CD4-positive, CD25-positive, alpha-beta regulatory T cell (primary cell): ENCODE measurements at regions not wholly inside any gene's neighbourhood (a gene's known extent, or its start where the extent isn't known, plus 50 kb on each side); places are given as distances from the start of the nearest gene placed in this dataset.
A peak's percentile ranks its signal among the peaks of the same experiment; 100 is the strongest.

Experiments used
- ATAC-seq, 2 donors: fragments of 150-1000 bp; cut with Tn5 transposase; one replicate each; pipeline ENCODE4 v1.10.0; 2021; ENCODE audit warnings: low read depth in 2 of 2, moderate number of reproducible peaks in 2 of 2, moderate library complexity in 1 of 2
- DNase-seq, 3 donors: peaks; one replicate each; pipeline versions ENCODE4 v3.0.0 to v3.0.0-alpha.2; 2012 to 2022; ENCODE audit warnings: mixed read lengths in 1 of 3
- H3K27ac ChIP-seq: one replicate; pipeline ENCODE4 v1.7.0; 2013; ENCODE audit warnings: mild to moderate bottlenecking, low read length; ENCODE audit not compliant: insufficient read depth, poor library complexity, severe bottlenecking
- H3K27me3 ChIP-seq: one replicate; pipeline ENCODE4 v1.7.0; 2013; ENCODE audit warnings: low read length; ENCODE audit not compliant: control insufficient read depth, insufficient read depth
- H3K36me3 ChIP-seq: one replicate; pipeline ENCODE4 v1.7.0; 2013; ENCODE audit warnings: mild to moderate bottlenecking, low read length, moderate library complexity; ENCODE audit not compliant: control insufficient read depth, insufficient read depth
- H3K4me1 ChIP-seq: 2 replicates; pipeline ENCODE4 v1.7.0; 2013; ENCODE audit warnings: mild to moderate bottlenecking, low read length; ENCODE audit not compliant: insufficient read depth, control insufficient read depth, poor library complexity, severe bottlenecking
- H3K4me3 ChIP-seq: one replicate; pipeline ENCODE4 v1.7.0; 2013; ENCODE audit warnings: low read depth, mild to moderate bottlenecking, low read length, moderate library complexity
- H3K9me3 ChIP-seq, 2 experiments: 1 replicate in 1 of 2; 2 replicates in 1 of 2; pipeline ENCODE4 v1.7.0; 2013; ENCODE audit warnings: low read length in 2 of 2, mild to moderate bottlenecking in 1 of 2, moderate library complexity in 1 of 2; ENCODE audit not compliant: control insufficient read depth in 2 of 2
- H3K27ac Mint-ChIP-seq, 3 donors: one replicate each; pipeline ENCODE4 v1.8.0; 2020 to 2022; ENCODE audit warnings: mild to moderate bottlenecking in 3 of 3, mixed read lengths in 3 of 3, moderate library complexity in 2 of 3
- H3K27me3 Mint-ChIP-seq: one replicate; pipeline ENCODE4 v1.8.0; 2022; ENCODE audit warnings: mild to moderate bottlenecking, mixed read lengths
- H3K36me3 Mint-ChIP-seq: one replicate; pipeline ENCODE4 v1.8.0; 2020; ENCODE audit warnings: mixed read lengths
- H3K4me1 Mint-ChIP-seq, 4 donors: one replicate each; pipeline ENCODE4 v1.8.0; 2020 to 2022; ENCODE audit warnings: mixed read lengths in 4 of 4, mild to moderate bottlenecking in 1 of 4
- H3K4me3 Mint-ChIP-seq, 4 donors: one replicate each; pipeline ENCODE4 v1.8.0; 2020 to 2022; ENCODE audit warnings: mild to moderate bottlenecking in 4 of 4, mixed read lengths in 4 of 4, moderate library complexity in 3 of 4
- H3K9me3 Mint-ChIP-seq, 7 donors: one replicate each; pipeline ENCODE4 v1.8.0; 2020 to 2022; ENCODE audit warnings: mixed read lengths in 7 of 7, mild to moderate bottlenecking in 3 of 7, moderate library complexity in 2 of 7

DNA sequence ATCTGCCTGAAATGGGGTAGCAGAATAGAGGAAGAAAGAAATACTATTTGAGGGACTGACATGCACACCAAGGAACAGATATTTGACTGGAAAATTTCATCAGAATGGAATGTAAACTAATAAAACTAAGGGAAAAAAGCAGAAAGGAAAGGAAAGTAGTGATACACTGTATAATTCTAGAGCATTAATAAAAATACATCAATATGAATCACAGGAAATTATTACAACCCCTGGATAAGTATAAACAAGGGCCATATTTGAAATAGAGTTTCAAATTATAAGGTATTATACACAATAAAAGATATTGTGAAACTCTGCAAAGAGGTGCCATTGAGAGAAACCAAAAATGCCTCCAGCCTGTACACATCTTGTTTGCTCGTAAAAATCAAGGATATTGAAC lies 149.6 kb downstream of the ICOS start:
- peaks cover 4% of the 10 kb centered on the region for H3K27me3 ChIP-seq
- H3K27ac ChIP-seq: no peak overlapping the region
- no peak overlapping the region for H3K27ac Mint-ChIP-seq
- no peaks in the 10 kb centered on the region for H3K4me1 ChIP-seq
- no peak overlapping the region for H3K4me3 Mint-ChIP-seq
- peaks cover 24% of the 10 kb centered on the region for H3K27me3 Mint-ChIP-seq
- peaks cover 0 to 3% (median 0%) of the 10 kb centered on the region in 7 donors for H3K9me3 Mint-ChIP-seq
- H3K4me3 ChIP-seq: no peak overlapping the region
- no peaks in the 10 kb centered on the region for H3K9me3 ChIP-seq
- no peak for ATAC-seq
- H3K4me1 Mint-ChIP-seq: no peaks in the 10 kb centered on the region
- no peak for DNase-seq
- no peaks in the 10 kb centered on the region for H3K36me3 Mint-ChIP-seq
- H3K36me3 ChIP-seq: no peaks in the 10 kb centered on the region

DNA sequence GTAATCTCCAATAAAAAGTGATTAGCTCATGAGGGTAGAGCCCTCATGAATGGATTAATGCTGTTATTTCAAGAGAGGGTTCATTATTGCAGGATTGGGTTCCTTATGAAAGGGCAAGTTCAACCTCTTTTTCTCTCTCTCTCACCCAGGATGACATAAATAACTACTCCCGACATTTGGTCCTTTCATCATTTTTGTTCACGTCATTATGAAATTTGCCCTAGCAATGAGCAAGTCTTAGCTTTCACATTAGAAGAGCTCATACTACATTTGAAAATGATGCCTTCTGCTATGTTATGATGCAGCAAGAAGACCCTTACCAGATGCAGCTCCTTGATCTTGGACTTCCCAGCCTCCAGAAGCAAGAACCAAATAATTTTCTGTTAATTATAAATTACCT lies 152.5 kb downstream of the ICOS start:
- no peak for ATAC-seq
- Mint-ChIP-seq H3K9me3 (peaks cover 0 to 15% (median 2%) of the 10 kb centered on the region in 7 donors), H3K4me3 (no peak overlapping the region)

DNA sequence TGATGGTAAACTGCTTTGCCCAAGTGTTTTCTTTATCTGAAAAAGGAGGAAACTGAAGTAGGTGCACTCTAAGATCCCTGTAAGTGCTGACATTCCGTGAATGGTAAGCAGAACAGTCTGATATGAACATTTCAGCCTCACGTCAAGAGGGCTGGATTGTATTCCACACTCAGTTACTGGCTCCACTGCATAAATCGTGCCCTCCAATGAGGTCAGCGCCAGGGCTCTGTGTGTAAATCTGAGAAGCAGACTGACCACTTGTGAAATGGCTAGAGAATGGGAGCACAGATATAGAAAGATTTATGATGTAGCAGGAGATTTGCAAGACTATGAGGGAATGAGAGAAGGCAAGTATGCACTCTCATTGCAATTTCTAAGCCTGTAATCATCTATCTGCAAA lies 153.0 kb downstream of the ICOS start:
- H3K4me1 Mint-ChIP-seq: no peaks in the 10 kb centered on the region
- H3K36me3 Mint-ChIP-seq: no peaks in the 10 kb centered on the region
- peaks cover 0 to 18% (median 2%) of the 10 kb centered on the region in 7 donors for H3K9me3 Mint-ChIP-seq
- Histone ChIP-seq H3K9me3 (peaks cover 3 to 13% of the 10 kb centered on the region in 2 experiments), H3K4me3 (no peak overlapping the region), H3K27me3 (peaks cover 15% of the 10 kb centered on the region), H3K4me1 (no peaks in the 10 kb centered on the region), H3K27ac (no peak overlapping the region), H3K36me3 (no peaks in the 10 kb centered on the region)
- no peak overlapping the region for H3K27ac Mint-ChIP-seq
- no peak overlapping the region for H3K4me3 Mint-ChIP-seq
- ATAC-seq (no peak), DNase-seq (no peak)
- peaks cover 49% of the 10 kb centered on the region for H3K27me3 Mint-ChIP-seq

More for the DNA sequence above, 152.5 kb downstream of the ICOS start:
- Histone ChIP-seq H3K36me3 (no peaks in the 10 kb centered on the region), H3K4me1 (no peaks in the 10 kb centered on the region), H3K9me3 (peaks cover 3 to 12% of the 10 kb centered on the region in 2 experiments), H3K4me3 (no peak overlapping the region), H3K27ac (no peak overlapping the region), H3K27me3 (peaks cover 11% of the 10 kb centered on the region)
- Mint-ChIP-seq H3K4me1 (no peaks in the 10 kb centered on the region), H3K27me3 (peaks cover 49% of the 10 kb centered on the region), H3K36me3 (no peaks in the 10 kb centered on the region), H3K27ac (no peak overlapping the region)
- DNase-seq: no peak

DNA sequence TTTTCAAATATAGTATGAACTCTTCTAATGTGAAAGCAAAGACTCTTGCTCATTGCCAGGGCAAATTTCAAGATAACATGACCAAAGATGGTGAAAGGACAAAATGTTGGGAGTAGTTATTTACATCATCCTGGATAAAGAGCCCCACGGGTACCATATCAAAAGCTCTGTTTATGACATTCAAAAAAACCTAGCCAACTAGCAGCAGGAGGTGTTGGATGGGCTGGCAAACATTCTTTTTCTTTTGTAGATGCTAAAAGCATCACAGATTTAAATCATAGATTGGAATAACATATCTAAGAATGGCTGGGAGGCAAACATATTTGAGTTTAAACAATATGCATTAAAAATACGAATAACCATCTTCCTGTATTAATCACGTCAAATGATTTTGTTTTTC lies 153.5 kb downstream of the ICOS start:
- Mint-ChIP-seq H3K4me3 (no peak overlapping the region), H3K27ac (no peak overlapping the region), H3K9me3 (peaks cover 0 to 18% (median 2%) of the 10 kb centered on the region in 7 donors), H3K36me3 (no peaks in the 10 kb centered on the region), H3K4me1 (no peaks in the 10 kb centered on the region), H3K27me3 (peaks cover 49% of the 10 kb centered on the region)
- no peak for DNase-seq
- ATAC-seq: no peak
- H3K27ac ChIP-seq: no peak overlapping the region
- H3K9me3 ChIP-seq: peaks cover 3 to 13% of the 10 kb centered on the region in 2 experiments
- peaks cover 15% of the 10 kb centered on the region for H3K27me3 ChIP-seq
- no peak overlapping the region for H3K4me3 ChIP-seq
- H3K36me3 ChIP-seq: no peaks in the 10 kb centered on the region
- no peaks in the 10 kb centered on the region for H3K4me1 ChIP-seq

DNA sequence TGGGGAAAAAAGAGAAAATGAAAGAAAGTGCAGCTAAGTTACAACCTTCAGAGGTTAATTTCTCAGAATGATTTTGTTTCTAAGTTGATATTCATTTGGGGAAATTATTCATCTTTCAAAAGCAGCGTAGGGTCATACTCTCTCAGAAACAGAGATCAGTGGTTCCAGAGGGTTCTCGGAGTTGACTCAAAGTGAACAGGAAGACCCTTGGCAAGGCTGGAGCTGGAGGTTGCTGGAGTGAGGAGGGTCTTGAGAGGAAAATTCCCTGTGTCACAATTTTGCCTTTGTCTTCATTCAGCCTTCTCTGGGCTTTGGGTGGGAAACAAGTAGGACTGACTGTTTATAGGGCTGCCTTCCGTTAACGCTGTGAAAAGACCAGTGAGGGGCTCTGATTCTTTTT lies 168.2 kb downstream of the ICOS start:
- peaks cover 16% of the 10 kb centered on the region for H3K4me1 ChIP-seq
- no peaks in the 10 kb centered on the region for H3K9me3 Mint-ChIP-seq
- H3K4me3 Mint-ChIP-seq: no peak overlapping the region
- DNase-seq (peak in 1 of 3 donors; percentile 11), ATAC-seq (no peak)
- peaks cover 13 to 28% (median 21%) of the 10 kb centered on the region in 4 donors for H3K4me1 Mint-ChIP-seq
- H3K27ac ChIP-seq: no peak overlapping the region
- H3K36me3 Mint-ChIP-seq: no peaks in the 10 kb centered on the region
- H3K9me3 ChIP-seq: no peaks in the 10 kb centered on the region
- no peak overlapping the region for H3K27ac Mint-ChIP-seq
- no peaks in the 10 kb centered on the region for H3K36me3 ChIP-seq
- no peak overlapping the region for H3K4me3 ChIP-seq
- H3K27me3 ChIP-seq: no peaks in the 10 kb centered on the region
- peaks cover 8% of the 10 kb centered on the region for H3K27me3 Mint-ChIP-seq

DNA sequence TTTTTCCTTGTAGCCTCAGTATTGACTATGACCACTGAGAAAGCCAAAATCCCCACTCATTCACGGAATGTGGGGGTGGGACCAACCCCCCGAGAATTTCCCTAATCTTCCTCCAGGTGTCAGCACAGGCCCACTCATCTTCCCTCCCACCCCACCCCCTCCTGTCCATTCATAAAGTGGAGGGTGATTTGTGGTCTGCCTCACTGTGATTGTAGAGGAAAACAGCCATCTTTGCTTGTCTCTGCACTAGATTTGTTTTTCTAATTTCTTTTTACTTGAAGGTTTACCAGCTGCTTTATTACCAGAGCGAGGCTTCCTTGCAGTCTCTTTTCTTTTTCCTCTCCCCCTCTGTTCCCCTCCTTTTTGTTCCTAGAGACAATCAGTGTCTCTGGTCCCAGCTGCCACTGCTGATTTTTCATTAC lies 171.8 kb downstream of the ICOS start:
- no peak overlapping the region for H3K27ac ChIP-seq
- DNase-seq (peak; percentile 21 to 76 (median 64)), ATAC-seq (peak; percentile 68 to 76)
- peaks cover 4% of the 10 kb centered on the region for H3K27me3 Mint-ChIP-seq
- peaks cover 29 to 48% (median 39%) of the 10 kb centered on the region in 4 donors for H3K4me1 Mint-ChIP-seq
- H3K4me1 ChIP-seq: peaks cover 27% of the 10 kb centered on the region
- H3K27ac Mint-ChIP-seq: peak overlapping the region; percentile 47 to 68 (median 64)
- no peaks in the 10 kb centered on the region for H3K27me3 ChIP-seq
- no peaks in the 10 kb centered on the region for H3K9me3 ChIP-seq
- H3K36me3 ChIP-seq: no peaks in the 10 kb centered on the region
- H3K4me3 Mint-ChIP-seq: peak overlapping the region; percentile 44 to 82 (median 76)
- no peaks in the 10 kb centered on the region for H3K36me3 Mint-ChIP-seq
- peak overlapping the region; percentile 62 for H3K4me3 ChIP-seq
- H3K9me3 Mint-ChIP-seq: no peaks in the 10 kb centered on the region

DNA sequence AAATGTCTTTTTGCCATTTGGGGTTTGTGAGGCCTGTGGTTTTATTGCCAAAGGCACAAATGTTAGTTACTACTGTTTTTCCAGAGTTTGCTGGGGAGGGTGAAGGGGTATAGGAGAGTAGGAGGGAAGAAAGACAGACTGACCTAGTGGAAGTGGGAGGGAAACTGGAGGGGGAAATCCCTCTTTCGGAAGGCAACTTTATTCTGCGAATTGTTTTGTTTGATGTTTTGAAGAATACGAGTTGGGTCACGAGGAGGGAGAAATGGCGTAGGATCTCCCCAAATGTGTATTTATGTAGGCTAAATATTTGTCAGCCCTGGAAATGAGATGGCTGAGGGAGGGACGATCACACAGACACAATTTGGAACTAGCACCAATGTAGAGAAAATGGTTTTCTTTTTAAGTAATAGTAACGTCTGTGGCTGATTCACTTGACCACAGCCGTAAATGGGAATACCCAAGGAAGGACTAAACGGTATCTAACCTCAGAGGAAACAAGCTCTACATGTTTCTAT lies 172.3 kb downstream of the ICOS start:
- H3K4me1 Mint-ChIP-seq: peaks cover 30 to 50% (median 41%) of the 10 kb centered on the region in 4 donors
- DNase-seq (peak in 1 of 3 donors; percentile 43), ATAC-seq (no peak)
- H3K27ac Mint-ChIP-seq: peak overlapping the region; percentile 47 to 68 (median 64)
- Histone ChIP-seq H3K9me3 (no peaks in the 10 kb centered on the region), H3K27me3 (no peaks in the 10 kb centered on the region), H3K27ac (no peak overlapping the region), H3K4me1 (peaks cover 31% of the 10 kb centered on the region), H3K36me3 (no peaks in the 10 kb centered on the region), H3K4me3 (peak overlapping the region; percentile 62)
- no peaks in the 10 kb centered on the region for H3K36me3 Mint-ChIP-seq
- peaks cover 4% of the 10 kb centered on the region for H3K27me3 Mint-ChIP-seq
- H3K4me3 Mint-ChIP-seq: peak overlapping the region; percentile 75 to 82 (median 76)
- H3K9me3 Mint-ChIP-seq: no peaks in the 10 kb centered on the region

DNA sequence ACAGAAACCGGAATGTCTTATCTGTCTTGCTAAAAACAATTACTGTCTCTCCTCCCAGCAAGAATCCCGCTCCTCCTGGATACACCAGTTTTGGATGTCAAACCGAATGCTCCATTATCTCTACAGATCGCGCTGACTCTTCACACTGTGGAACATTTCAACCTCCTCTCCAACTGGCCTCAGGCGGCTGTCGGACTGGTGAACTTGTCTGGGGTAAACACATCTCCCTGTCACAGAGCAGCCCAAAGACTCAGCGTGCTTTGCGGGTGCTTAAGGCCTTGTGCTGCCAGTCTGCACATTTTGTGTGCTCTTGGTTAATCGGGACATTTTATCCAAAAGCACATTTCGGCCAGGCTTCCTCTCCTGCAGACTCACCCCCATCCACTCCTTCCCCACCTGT lies 173.1 kb downstream of the ICOS start:
- peak overlapping the region; percentile 75 to 82 (median 76) for H3K4me3 Mint-ChIP-seq
- peaks cover 4% of the 10 kb centered on the region for H3K27me3 Mint-ChIP-seq
- ATAC-seq: no peak
- H3K9me3 Mint-ChIP-seq: no peaks in the 10 kb centered on the region
- H3K4me1 Mint-ChIP-seq: peaks cover 38 to 57% (median 44%) of the 10 kb centered on the region in 4 donors
- no peaks in the 10 kb centered on the region for H3K36me3 Mint-ChIP-seq
- no peaks in the 10 kb centered on the region for H3K27me3 ChIP-seq
- H3K27ac ChIP-seq: no peak overlapping the region
- peaks cover 39% of the 10 kb centered on the region for H3K4me1 ChIP-seq
- no peaks in the 10 kb centered on the region for H3K36me3 ChIP-seq
- H3K9me3 ChIP-seq: no peaks in the 10 kb centered on the region
- DNase-seq: peak in 1 of 3 donors; percentile 10
- H3K27ac Mint-ChIP-seq: peak overlapping the region in 2 of 3 donors; percentile 6 to 46
- H3K4me3 ChIP-seq: peak overlapping the region; percentile 62
